GM18858 (cell line): ENCODE measurements at regions not wholly inside any gene's neighbourhood (a gene's known extent, or its start where the extent isn't known, plus 50 kb on each side); places are given as distances from the start of the nearest gene placed in this dataset.

Source experiments
- ATAC-seq: cut with Tn5 transposase; IDR thresholded peaks from one replicate; pipeline ENCODE4 v1.9.1; 2021; ENCODE audit not compliant: unreplicated experiment

- ATAC-seq: no peak
These were observed 396.5 kb upstream of the MKI67 start for GRCh38 chr10:128522551-128523308.

- ATAC-seq: no peak
These were observed 399.2 kb upstream of the MKI67 start for GRCh38 chr10:128525444-128525843.

- ATAC-seq: no peak
These were observed 399.7 kb upstream of the MKI67 start for GRCh38 chr10:128525936-128526335.

- ATAC-seq: no peak
These were observed 400.7 kb upstream of the MKI67 start for GRCh38 chr10:128526791-128527375.

- no peak for ATAC-seq
These were observed 401.5 kb upstream of the MKI67 start for GRCh38 chr10:128527711-128528110.

GRCh38 chr10:128528167-128528566 lies 401.9 kb upstream of the MKI67 start:
- no peak for ATAC-seq

GRCh38 chr10:128528781-128529180 lies 402.6 kb upstream of the MKI67 start:
- no peak for ATAC-seq

- no peak for ATAC-seq
These were observed 403.0 kb upstream of the MKI67 start for GRCh38 chr10:128529225-128529624.

GRCh38 chr10:128530301-128530700 lies 404.1 kb upstream of the MKI67 start:
- ATAC-seq: no peak

- no peak for ATAC-seq
These were observed 404.7 kb upstream of the MKI67 start for GRCh38 chr10:128530946-128531345.

GRCh38 chr10:128534686-128535085 lies 408.5 kb upstream of the MKI67 start:
- no peak for ATAC-seq

GRCh38 chr10:128536259-128536658 lies 410.0 kb upstream of the MKI67 start:
- ATAC-seq: no peak

- ATAC-seq: no peak
These were observed 411.7 kb upstream of the MKI67 start for GRCh38 chr10:128537834-128538330.

GRCh38 chr10:128538671-128539070 lies 412.4 kb upstream of the MKI67 start:
- no peak for ATAC-seq

- no peak for ATAC-seq
These were observed 413.4 kb upstream of the MKI67 start for GRCh38 chr10:128539510-128540127.

GRCh38 chr10:128540128-128540762 lies 414.0 kb upstream of the MKI67 start:
- no peak for ATAC-seq

GRCh38 chr10:128540781-128541761 lies 414.8 kb upstream of the MKI67 start:
- no peak for ATAC-seq

- no peak for ATAC-seq
These were observed 415.8 kb upstream of the MKI67 start for GRCh38 chr10:128541926-128542475.

GRCh38 chr10:128542659-128543058 lies 416.4 kb upstream of the MKI67 start:
- ATAC-seq: no peak

- no peak for ATAC-seq
These were observed 416.9 kb upstream of the MKI67 start for GRCh38 chr10:128543151-128543550.
